Stimulated activated CD4-positive, alpha-beta T cell treated with anti-CD3 and anti-CD28 coated beads, Interleukin-4, amount 100 ng/mL, for 24 hours (primary cell): ENCODE measurements at regions not wholly inside any gene's neighbourhood (a gene's known extent, or its start where the extent isn't known, plus 50 kb on each side); places are given as distances from the start of the nearest gene placed in this dataset.

Experiments
- DNase-seq: peaks from one replicate; pipeline ENCODE4 v3.0.0-alpha.2; 2020

DNA sequence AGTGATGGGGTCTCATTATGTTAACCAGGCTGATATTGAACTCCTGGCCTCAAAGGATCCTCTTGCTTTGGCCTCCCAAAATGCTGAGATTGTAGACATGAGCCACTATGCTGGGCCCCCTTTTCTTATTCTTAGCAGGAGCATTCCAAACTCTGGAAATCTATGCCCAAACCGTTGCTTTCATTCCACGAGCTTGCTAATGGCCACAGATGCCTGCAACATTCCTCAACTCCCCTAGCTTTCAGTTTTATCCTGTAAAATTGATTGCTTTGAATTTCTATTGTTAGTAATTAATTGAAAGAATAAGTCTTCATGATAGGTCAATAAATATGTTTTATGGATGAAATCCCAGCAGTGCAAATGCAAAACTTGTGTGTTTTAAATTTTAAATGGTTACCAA lies 564.8 kb upstream of the WWC1 start:
- DNase-seq = no peak

DNA sequence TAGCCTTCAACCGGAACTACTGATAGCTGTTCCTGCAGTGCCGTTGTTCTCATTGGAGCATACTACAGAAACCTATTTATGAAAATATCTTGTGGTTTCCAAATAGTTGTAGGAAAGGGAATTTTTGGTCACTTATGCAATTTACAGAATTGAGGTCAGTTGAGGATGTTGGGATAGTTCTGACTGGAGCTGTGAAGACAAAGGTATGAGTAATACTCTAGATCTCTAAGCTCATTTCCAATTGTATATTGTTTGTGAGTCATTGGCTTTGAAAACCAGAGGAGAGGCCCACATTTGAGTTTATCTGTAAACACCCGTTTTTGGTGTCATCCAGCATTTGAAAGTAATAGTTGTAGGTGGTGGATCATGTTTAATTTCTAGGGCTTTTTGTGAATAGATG lies 561.3 kb upstream of the WWC1 start:
- DNase-seq = no peak

DNA sequence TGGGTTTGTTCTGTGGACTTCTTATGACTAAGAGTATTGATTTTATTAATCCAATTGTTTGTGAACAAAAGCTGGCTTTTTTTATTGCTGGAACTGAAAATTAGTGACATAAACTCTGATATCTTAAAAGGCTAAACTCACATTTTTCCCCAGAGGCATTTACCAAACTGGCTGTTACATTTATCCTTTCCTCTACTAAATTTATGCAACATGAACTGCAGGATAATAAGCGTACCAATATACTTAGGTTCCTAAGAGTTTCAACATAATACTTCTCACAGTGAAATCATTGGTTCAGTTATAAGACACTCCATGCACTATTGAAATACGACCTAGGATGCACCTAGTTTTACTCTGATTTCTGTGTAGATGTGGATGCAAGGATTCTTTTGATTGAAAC lies 560.8 kb upstream of the WWC1 start:
- DNase-seq = no peak

DNA sequence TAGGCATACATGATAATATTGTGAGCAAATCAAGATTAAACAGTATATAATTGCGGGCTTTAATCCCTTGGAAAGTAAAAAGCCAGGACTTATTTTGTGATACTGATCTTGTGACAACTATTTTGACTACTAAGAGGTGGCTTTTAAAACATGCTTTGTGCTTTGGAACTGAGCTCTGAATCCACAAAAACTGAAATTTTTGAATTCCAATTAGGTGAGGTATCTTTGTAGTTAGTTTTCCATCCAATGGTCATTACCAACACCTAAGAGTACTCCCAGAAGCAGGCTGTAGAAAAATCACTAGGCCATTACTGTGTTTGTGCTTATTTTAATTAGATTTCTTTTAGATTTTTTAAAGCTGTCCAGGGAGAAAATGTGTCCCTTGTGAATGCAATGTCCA lies 559.5 kb upstream of the WWC1 start:
- DNase-seq = no peak

DNA sequence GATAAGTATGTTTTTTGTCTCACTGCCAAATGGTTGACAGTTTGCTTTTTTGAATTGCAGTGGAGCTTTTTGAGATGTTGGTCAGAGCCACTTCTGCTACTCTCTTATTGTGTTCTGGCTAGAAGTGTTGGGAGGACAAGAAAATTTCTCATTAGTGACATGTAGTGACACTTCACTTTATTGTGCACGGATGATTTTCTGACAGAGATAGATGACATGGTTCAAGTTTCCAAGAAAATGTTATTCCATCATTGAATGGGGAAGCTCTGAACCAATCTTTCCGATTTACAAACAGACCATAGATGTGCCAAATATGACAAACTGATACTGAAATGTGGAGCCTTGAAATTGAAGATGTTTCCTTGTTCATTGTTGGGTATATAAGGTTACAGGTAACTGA lies 558.9 kb upstream of the WWC1 start:
- DNase-seq = no peak

DNA sequence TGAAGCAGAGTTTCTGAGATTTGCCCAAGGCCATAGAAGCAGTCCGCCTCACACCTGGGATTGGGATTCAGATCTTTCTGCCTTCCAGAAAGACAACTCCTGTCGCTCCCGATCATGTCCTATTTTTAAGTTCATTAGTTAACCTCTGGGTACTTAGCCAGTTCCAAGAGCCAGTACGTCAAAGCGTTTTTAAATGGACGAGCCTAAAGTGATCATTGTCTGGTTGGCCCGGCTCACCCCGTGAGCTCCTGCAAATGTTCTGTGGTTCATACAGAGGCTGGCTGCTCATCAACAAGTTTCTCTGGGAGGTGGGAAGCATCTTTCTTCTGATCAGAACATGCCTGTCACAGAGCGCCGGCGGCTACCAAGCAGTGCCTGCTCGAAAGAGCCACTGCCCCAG lies 554.5 kb upstream of the WWC1 start:
- no peak for DNase-seq

DNA sequence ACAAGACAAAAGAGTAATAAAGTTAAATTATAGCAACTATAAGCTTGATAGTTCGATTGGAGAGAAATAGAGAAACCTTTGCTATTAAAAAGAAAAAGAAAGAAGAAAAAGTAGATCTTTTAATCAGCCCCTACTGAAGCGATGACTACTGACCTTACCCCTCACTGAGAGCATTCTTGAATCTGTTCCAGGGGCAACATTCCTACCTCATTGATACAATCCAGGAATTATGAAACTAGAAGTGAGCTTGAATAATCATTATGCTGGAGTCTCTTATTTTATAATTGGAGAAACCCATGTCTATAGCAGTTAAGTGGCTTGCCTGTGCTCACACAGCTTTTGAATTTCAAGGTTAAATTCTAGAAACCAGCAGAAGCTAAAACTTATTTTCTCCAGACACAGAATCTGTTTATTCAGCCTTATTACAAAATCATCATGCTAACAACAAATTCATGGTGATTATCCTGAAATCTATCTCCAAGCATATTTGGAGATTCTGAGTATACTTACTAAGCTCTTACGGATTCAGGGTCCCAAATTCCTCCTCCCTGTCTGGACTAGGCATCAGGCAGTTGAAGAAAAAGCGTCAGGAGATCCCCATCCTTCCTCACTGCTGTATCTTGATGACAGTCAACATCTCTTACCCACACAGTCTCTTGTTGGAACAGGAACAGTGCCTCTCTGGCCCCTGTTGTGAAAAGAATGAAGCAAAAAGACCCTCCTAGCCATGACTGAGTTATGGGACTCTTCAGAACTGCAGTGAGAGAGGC lies 547.6 kb upstream of the WWC1 start:
- no peak for DNase-seq

DNA sequence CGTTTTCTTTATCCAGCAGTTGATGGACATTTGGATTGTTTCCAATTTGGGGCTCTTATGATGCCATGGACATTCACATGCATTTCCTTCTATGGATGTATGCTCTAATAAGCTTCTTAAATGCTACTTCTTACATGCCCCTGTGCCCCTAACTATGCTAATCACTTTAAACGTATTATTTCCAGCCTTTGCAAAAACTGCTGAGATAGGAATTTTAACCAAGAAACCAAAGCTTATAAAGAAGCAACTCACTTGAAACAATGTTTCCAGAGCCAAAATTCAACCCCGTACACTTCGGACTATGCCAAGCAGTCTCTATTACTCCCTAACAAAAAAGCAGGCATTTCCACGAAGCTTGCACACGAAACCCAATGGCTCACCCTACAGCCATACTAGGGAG lies 545.6 kb upstream of the WWC1 start:
- no peak for DNase-seq

DNA sequence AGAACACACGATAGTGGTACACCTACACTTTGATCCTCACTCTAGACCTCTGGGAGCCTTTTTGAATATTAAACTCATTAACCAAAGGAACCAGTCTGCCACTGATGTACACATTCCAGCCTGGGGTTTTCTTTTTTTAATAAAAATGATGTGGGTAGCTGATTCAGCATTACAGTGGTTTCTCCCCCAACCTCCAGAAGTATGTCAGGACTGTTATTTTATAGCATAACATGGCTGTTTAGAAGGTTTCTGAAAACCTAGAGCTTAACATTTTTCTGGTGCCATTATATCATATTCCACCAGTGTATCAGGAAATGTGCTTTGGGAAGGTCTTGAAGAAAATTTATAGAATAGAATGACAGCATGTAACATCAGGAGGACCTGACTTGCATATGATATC lies 540.9 kb upstream of the WWC1 start:
- DNase-seq = no peak

DNA sequence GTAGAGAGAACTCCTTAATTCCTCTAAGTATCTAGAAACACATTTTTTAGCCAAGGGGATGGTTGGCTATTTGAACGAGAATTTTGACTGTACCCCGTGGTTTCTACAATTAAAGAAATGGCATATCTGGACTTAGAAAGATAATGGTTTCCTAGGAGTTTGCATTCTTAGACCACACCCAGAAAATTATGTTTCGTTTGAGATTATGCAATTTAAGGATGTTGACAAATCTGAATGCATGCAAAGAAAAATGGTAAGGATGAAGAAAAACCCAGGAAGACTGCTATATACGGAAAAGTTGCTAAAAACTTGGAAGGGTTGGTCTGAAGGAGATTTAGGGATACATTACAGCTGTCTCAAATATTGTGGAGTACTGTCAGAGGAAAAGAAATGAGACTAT lies 538.5 kb upstream of the WWC1 start:
- no peak for DNase-seq

DNA sequence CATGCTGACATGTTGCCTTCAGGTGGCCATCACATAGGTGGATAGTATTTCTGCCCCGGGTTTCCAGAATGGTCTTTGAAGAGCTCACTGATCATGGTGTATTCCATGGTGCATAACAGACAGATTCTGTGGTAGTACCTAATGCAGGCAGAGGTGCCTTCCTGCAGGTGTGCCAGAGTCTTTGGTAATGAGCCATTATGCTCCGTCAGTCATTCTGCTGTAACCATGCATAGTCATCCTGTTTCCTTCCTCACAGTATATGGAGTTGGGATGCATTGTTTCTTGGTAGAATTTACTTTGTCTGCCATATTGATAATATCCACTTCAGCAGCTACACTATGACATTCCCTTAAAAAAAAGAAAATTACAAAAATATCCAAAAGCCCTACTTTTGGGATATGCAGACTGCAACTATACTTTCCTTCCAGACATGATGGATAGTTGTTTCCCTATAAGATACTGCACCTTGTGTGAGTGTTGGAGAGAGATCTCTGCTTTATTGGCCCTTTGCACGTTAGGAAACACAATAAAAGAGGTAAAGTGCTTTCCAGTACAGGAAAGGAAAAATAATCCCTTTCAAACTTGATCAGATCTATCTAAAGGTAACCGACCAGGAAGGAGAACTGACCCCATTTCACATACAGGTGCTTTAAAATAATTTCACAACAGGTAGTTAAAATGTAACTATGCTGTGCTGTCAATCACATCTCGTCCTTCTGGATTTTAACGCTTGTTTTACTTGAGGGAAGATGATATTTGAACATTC lies 537.5 kb upstream of the WWC1 start:
- DNase-seq = no peak

DNA sequence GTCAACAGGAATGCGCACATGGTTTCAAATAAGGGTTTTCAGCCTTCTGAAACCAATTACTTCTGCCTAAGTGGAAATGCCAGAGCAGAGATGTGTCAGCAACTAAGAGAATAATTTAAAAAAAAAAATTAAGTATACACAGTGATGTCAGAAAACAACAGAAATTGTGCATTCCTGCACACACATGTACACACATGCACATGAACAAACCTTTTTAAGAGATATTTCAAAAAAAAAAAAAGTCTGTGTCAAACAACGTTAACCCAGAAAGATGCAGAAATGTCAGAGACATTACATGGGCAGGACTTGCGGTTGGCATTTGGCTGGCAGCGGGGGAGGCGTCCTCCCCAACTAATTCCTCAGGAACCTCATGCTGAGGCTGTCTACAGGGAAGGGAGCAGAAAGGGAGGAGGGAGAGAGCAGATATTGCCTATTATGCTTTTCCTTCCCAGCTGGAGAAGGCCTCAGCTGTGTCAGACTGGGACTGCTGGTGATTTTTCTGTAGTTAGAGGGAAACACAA lies 536.9 kb upstream of the WWC1 start:
- no peak for DNase-seq

DNA sequence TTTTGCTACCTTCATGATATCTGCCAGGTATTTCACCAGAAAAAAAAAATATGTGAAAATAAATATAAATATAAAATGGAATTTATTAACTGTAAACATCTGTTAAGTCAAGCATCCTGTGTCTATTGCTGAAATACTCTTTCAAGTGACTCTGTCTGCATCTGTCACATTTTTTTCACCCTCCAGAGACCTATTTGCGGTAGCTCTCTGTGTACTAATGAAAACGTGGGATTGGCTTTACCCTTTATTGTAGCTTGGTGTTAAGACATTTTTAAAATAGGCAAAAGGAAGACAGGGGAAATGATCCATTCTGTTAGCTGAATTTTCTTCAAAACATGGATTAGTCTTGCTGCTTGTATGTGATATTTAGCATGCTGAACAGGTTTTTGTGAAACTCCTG lies 536.0 kb upstream of the WWC1 start:
- DNase-seq = no peak

DNA sequence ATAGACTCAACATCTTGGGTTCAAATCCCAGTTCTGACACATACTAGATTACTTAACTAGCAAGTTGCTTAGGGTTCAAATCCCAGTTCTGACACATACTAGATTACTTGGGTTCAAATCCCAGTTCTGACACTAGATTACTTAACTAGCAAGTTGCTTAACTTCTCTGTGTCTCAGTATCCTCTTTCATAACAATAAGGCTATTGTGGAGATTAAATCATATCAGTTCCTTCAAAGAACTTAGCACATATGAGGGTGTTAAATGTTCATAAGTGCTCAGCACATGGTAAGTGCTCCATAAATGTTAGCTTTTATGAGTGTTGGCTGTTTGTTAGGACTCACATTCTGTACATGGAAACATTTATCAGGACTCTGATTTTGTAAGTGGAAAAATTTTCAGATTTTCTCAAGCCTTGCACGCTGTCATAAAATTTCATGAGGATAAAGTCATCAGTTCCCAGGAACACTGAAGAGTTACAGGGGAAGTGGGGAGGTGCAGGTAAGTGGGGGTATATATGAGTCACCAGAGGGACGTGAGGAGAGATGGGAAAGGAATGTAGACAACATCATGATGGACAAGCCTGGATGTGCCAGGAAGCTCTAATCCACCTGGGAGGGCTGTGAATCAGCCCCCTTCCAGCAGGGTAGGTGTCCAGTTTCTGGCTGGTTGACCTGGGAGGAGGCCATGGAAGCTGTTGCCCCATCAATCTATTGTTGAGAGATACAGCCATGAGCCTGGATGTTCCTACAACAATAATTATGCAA lies 532.2 kb upstream of the WWC1 start:
- DNase-seq = no peak

DNA sequence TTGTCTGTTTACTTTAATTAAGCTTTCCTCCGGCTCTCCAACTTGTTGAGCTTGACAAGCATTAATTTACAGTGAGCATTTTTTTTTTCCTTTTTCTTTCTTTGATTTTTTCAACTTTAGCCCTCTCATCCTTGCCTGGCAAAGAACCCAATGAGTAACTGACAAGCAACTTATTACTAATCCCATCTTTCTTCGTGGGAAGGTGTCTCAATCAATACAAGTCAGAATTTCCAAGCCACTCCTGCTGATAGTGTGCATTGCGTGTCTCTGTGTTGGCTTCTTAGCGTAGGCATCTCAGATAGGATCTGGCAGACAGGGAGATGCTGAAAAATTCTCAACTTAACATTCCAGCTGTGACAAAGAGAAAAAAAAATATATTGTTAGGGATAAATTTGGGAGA lies 527.7 kb upstream of the WWC1 start:
- DNase-seq = no peak

DNA sequence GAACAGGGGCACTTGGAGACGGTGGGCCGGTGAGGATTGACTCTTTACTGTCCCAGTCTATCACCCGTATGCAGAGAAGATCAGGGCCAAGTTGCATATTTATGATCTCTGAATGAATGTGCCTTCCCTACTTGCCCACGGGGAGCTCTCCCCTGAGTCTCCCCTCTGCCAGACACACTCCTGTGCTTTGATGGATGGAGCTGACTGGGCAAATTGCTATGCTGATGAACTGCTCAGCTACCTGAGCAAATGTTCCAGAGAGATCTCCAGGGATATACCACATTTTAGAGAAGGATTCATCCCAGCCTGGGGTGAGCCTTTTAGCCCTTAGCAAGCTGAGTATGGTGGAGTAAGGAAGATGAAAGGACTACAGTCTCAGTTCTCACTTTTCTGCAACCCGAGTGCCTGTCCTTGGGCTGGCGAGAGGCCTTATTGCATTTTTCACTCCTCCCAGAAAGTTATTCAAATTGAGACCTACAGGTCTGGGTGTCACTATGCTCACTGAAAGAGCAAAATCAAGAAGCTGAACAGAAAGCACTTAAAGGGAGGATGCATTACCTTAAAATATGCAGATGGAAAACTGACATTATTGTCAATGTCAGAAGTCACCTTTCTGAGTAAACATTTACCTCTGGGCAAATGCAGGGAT lies 526.7 kb upstream of the WWC1 start:
- DNase-seq = no peak

DNA sequence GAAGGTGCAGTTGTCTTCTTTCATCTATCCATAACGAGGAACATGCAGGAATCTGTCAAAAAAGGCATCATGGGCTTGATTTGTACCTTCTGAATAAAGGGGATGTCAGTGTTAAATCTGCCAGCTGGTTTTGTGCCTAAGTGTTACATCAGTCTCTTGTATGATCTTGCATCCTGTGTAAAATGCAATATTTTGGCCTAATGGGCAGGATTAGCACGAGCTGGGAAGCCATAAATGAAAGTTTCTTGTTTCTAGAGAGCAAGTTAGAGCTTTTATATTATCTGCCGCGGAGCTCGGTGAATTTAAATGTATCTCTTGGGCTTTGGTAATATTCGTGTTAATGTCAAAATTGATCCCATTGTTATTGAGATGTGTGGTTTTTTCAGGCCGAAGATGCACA lies 526.1 kb upstream of the WWC1 start:
- DNase-seq = no peak

DNA sequence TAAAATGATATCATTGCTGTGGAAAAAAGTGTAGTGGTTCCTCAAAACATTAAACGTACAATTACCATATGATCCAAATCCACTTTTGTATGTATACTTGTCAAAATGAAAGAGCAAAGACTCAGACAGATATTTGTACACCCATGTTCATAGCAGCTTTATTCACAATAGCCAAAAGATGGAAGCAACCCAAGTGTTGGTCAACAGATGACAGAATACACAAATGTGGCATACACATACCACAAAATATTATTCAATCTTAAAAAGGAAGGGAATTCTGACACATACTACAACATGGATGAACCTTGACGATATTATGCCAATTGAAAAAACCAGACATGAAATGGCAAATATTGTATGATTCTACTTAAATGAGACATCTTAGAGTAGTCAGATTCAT lies 524.5 kb upstream of the WWC1 start:
- DNase-seq = no peak

DNA sequence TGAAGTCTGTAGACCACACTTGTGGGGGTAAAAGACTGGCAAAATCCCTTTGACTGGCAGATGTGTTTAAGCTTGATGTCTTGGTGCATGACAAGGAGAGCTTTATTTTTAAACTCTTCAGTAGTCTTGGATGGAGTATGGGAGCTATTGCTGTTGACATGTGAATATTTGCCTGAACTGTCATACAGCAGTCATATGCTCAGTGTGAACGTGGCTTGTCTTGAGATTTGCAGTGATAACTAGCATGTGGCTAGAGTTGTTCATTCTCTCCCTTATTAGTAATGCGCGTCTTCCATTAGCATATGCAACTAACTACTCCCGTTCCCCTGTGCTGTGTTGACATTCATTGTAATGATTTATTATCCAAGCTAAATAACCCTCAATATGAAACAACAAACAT lies 523.6 kb upstream of the WWC1 start:
- no peak for DNase-seq

DNA sequence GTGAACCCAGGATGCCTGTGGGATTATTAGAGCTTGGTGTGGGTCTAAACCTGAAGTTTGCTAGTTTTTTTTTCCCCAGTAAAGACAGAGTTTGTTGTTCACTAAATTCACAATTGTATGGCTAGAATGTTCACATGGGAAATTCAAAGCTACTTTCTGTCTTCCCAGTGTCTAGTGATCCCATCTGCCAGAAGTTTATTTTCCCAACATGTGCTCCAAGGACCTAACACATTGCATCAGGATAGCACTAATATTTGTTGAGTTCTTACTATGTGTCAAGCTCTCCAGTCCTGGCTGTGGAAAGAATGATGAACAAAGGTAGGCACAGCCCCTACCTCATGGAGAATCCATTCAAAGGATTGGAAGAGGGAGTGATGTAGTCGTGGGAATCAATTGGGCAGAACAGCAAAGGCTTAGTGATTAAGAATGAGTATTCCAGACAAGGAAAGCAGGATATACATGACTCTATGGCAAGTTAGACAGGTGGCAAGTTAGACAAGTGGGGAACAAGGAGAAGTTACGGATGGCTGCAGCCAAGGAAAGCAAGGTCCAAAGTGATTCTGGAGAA lies 521.5 kb upstream of the WWC1 start:
- DNase-seq = no peak

DNA sequence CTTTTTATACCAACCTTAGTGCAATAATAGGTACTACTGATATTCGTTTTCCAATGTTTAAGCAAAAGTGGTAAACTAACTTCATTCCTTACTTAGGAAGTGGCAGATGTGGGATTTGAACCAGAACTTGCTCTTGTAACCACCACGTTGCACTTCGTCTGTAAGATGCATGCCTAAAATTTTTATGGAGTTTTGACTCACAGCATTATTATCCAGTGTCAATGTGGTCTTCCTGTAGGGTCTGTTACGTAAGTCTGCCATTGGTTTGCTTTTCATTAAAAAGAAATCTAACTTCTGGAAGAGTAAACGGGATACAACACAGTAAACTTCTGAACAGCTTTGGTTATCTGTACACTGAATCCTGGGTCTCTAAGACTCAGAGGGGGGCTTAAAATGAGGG lies 521.0 kb upstream of the WWC1 start:
- DNase-seq = no peak

DNA sequence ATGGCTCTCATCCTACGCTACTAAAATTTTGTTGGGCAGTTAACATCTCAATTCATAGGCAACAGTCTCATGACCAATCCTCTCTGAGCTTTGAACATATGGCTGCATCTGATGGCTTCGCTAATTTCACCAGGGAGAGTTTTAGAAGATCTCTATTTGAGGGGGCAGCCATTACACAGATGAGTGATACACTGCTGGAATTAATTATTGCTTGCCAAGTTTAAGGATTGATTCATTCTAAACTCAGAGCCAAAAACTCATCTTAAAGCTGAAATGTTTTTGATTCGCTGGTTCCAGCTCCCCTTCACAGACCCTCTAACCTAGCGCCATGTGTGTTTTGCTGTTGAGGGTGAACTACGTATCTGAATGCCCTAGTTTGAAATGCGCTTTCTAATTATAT lies 519.9 kb upstream of the WWC1 start:
- no peak for DNase-seq
